DND-41 (cell line): ENCODE measurements at regions not wholly inside any gene's neighbourhood (a gene's known extent, or its start where the extent isn't known, plus 50 kb on each side); places are given as distances from the start of the nearest gene placed in this dataset.

Experiments used
- ATAC-seq: fragments of 200-7000 bp; cut with Tn5 transposase; 3 replicates; pipeline ENCODE4 v1.9.1; 2021; ENCODE audit warnings: low read depth; ENCODE audit not compliant: insufficient read depth
- DNase-seq: peaks from one replicate; pipeline ENCODE4 v3.0.0-alpha.2; 2020
- H2AFZ ChIP-seq: 2 replicates; pipeline ENCODE4 v1.6.0; 2012; ENCODE audit warnings: low read depth, low read length
- H3K27ac ChIP-seq: 2 replicates; pipeline ENCODE4 v1.5.1; 2012; ENCODE audit warnings: low read length, inconsistent platforms
- H3K27me3 ChIP-seq: fragments of 200-600 bp; sonication (generic); 2 replicates; pipeline ENCODE4 v1.6.0; 2012; ENCODE audit warnings: low read length, mild to moderate bottlenecking, inconsistent platforms; ENCODE audit not compliant: insufficient read depth, poor library complexity
- H3K36me3 ChIP-seq: 2 replicates; pipeline ENCODE4 v1.5.1; 2012; ENCODE audit warnings: low read length, inconsistent platforms; ENCODE audit not compliant: insufficient read depth
- H3K4me1 ChIP-seq: 2 replicates; pipeline ENCODE4 v1.5.1; 2012; ENCODE audit warnings: mild to moderate bottlenecking, low read length; ENCODE audit not compliant: insufficient read depth
- H3K4me2 ChIP-seq: 2 replicates; pipeline ENCODE4 v1.6.0; 2012; ENCODE audit warnings: mild to moderate bottlenecking, moderate library complexity, low read length, inconsistent platforms; ENCODE audit not compliant: insufficient read depth
- H3K4me3 ChIP-seq, 2 experiments: fragments of 200-600 bp in 1 of 2; shearing (Covaris generic) in 1 of 2; 2 replicates each; pipeline ENCODE4 v1.5.1; 2012 to 2016; ENCODE audit warnings: inconsistent platforms in 2 of 2, low read length in 2 of 2, mild to moderate bottlenecking in 2 of 2, low read depth in 1 of 2, moderate library complexity in 1 of 2
- H3K79me2 ChIP-seq: 2 replicates; pipeline ENCODE4 v1.6.0; 2012; ENCODE audit warnings: low read length, inconsistent platforms; ENCODE audit not compliant: insufficient read depth
- H3K9ac ChIP-seq: 2 replicates; pipeline ENCODE4 v1.6.0; 2012; ENCODE audit warnings: low read depth, mild to moderate bottlenecking, inconsistent platforms, low read length, moderate library complexity
- H3K9me3 ChIP-seq: 2 replicates; pipeline ENCODE4 v1.5.1; 2012; ENCODE audit warnings: low read length, moderate library complexity, mild to moderate bottlenecking, inconsistent platforms; ENCODE audit not compliant: insufficient read depth, severe bottlenecking
- H4K20me1 ChIP-seq: 2 replicates; pipeline ENCODE4 v1.6.0; 2012; ENCODE audit warnings: low read length; ENCODE audit not compliant: insufficient read depth
- EZH2 ChIP-seq: IDR thresholded peaks from 3 replicates; pipeline ENCODE4 v1.6.1; 2012; ENCODE audit warnings: borderline replicate concordance, low read depth, mild to moderate bottlenecking, moderate library complexity, low read length, inconsistent platforms; ENCODE audit not compliant: severe bottlenecking
- TF ChIP-seq, protein P1 (sequence below): IDR thresholded peaks from 2 replicates; pipeline ENCODE4 v1.5.1; 2012; ENCODE audit warnings: borderline replicate concordance, low read length, moderate library complexity, mild to moderate bottlenecking; ENCODE audit not compliant: poor library complexity, severe bottlenecking; ENCODE audit errors: extremely low read depth

DNA sequence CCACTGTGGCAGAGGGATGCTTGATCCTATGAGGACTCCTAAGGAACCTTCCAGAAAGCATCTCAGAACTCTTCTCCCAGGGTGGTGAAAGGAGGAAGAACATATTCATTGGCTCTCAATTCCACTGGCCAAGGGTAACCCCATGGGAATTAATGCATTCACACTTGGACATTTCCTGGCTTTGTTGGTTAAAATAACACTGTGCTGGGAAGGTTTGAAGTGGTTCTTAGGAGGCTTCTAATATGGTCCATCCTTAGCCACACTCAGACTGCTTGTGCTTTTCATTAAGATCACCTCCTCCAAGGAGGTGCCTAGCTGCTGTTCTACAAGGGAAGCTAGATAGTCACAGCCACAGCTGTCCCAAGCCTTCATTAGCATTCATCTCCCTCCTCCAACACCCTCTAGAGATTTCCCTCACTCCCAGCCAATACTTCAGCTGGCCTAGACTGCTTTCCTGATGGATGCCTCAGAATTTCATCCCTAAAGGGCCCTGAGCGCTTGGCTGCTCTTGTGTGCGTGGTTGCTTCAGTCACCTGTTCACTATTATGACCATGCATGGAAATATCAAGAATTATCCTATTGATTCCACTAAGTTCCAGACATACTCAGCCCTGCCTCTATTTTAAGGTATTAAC is 544.4 kb downstream of the PLPP3 start:
- DNase-seq: no peak
- no peak overlapping the region for H3K27ac ChIP-seq
- TF ChIP-seq, protein P1, sequence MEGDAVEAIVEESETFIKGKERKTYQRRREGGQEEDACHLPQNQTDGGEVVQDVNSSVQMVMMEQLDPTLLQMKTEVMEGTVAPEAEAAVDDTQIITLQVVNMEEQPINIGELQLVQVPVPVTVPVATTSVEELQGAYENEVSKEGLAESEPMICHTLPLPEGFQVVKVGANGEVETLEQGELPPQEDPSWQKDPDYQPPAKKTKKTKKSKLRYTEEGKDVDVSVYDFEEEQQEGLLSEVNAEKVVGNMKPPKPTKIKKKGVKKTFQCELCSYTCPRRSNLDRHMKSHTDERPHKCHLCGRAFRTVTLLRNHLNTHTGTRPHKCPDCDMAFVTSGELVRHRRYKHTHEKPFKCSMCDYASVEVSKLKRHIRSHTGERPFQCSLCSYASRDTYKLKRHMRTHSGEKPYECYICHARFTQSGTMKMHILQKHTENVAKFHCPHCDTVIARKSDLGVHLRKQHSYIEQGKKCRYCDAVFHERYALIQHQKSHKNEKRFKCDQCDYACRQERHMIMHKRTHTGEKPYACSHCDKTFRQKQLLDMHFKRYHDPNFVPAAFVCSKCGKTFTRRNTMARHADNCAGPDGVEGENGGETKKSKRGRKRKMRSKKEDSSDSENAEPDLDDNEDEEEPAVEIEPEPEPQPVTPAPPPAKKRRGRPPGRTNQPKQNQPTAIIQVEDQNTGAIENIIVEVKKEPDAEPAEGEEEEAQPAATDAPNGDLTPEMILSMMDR: no peak
- no peak for TF ChIP-seq EZH2
- no peaks in the 10 kb centered on the region for H3K27me3 ChIP-seq
- H3K79me2 ChIP-seq: no peaks in the 10 kb centered on the region
- no peak overlapping the region for H3K4me2 ChIP-seq
- no peak for ATAC-seq
- H3K36me3 ChIP-seq: no peaks in the 10 kb centered on the region
- no peak overlapping the region for H3K9ac ChIP-seq
- no peak overlapping the region for H3K4me3 ChIP-seq
- H3K9me3 ChIP-seq: no peaks in the 10 kb centered on the region
- H3K4me1 ChIP-seq: no peaks in the 10 kb centered on the region
- H4K20me1 ChIP-seq: no peaks in the 10 kb centered on the region
- no peak overlapping the region for H2AFZ ChIP-seq

DNA sequence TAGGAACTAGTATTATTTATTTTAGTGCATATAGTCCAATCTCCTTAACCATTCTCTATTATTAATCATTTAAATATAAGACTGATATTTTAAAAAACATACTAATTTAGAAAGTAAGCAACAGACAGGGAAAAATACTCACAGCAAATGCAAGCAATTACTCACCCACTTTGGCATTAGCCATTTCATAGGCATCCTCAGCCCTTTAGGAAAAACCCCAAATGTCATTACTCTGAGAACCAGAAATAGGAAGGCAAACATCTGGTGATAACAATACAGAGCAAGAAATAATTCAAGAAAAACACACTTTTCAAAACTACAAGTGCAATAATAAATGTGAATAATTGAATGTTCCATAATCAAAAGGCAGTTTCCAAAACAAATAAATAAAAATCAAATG is 545.1 kb downstream of the PLPP3 start:
- no peak overlapping the region for H3K9ac ChIP-seq
- H3K9me3 ChIP-seq: no peaks in the 10 kb centered on the region
- DNase-seq (no peak), ATAC-seq (no peak)
- no peaks in the 10 kb centered on the region for H3K27me3 ChIP-seq
- no peaks in the 10 kb centered on the region for H4K20me1 ChIP-seq
- TF ChIP-seq EZH2: no peak
- TF ChIP-seq, protein P1: no peak
- no peaks in the 10 kb centered on the region for H3K36me3 ChIP-seq
- H3K4me1 ChIP-seq: no peaks in the 10 kb centered on the region
- H2AFZ ChIP-seq: no peak overlapping the region
- no peak overlapping the region for H3K4me2 ChIP-seq
- H3K4me3 ChIP-seq: no peak overlapping the region
- no peaks in the 10 kb centered on the region for H3K79me2 ChIP-seq
- no peak overlapping the region for H3K27ac ChIP-seq

DNA sequence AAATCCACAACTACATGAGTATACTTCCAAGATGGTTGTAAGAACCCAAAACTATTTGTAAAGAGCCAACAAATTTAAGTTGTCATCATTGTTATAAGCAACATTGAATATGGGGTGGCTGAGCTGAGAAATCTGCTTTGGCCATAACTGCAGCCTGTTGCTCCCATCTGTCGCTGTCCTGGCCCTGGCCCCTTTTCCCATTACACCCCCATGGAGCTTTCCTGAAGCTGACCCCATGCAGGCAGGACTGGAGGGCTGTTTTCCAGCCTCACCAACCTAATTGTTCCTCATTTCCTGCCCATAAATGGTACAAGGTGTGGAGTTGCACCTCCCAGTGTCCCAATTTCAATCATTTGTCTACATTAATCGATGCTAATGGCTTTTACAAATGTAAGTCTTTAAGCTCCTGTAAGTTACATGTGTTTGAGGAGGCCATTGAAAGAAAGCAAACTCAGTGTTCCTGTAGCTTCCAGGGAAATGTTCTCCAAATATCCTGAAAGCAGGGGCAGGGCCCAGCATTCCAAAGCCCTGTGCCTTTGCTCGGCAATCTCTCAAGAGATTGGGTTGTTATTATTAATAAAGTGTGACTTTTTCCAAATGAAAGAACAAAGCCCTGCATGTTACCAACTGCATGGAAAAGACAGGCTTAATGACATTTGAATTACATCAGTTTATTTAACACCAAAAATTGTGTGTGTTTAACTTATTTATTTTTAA is 545.9 kb downstream of the PLPP3 start:
- no peak overlapping the region for H3K27ac ChIP-seq
- no peaks in the 10 kb centered on the region for H3K36me3 ChIP-seq
- H3K27me3 ChIP-seq: no peaks in the 10 kb centered on the region
- H3K4me3 ChIP-seq: no peak overlapping the region
- no peaks in the 10 kb centered on the region for H4K20me1 ChIP-seq
- no peak overlapping the region; the same call in 1 of the 2 replicates for H2AFZ ChIP-seq
- H3K79me2 ChIP-seq: no peaks in the 10 kb centered on the region
- no peaks in the 10 kb centered on the region for H3K4me1 ChIP-seq
- TF ChIP-seq, protein P1: no peak
- no peak for TF ChIP-seq EZH2
- no peak overlapping the region for H3K9ac ChIP-seq
- DNase-seq (no peak), ATAC-seq (no peak)
- H3K9me3 ChIP-seq: no peaks in the 10 kb centered on the region
- H3K4me2 ChIP-seq: no peak overlapping the region
